UCSD-AML1 (cell line): ENCODE measurements at regions not wholly inside any gene's neighbourhood (a gene's known extent, or its start where the extent isn't known, plus 50 kb on each side); places are given as distances from the start of the nearest gene placed in this dataset.
"Not testable (repeated sequence)": the region's sequence is repeated elsewhere in the genome, so short reads cannot be mapped to it uniquely, and the experiment has no call there.

Experiments
- DNase-seq: peaks from one replicate; lab custom pipeline; 2025; ENCODE audit not compliant: unreplicated experiment; lab: John Stamatoyannopoulos, UW

DNA sequence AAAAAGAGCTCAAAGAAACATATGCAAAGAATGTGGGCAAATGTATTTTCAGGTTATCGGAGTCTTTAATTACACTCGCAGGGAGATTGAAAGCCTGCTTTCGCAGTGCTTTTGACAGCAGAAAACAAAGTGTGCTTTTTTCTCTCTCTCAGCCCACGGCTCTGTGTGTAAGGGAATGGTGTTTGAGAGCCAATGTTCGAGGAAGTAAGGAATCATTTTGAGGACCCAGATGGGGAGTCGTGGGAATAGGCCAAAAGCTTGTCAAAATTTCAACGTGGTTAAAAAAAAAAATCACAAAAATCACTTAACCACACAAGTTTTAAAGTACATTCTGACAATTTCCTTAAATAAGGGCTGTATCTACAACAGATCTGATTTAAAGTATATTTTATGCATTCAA lies 197.1 kb upstream of the IRS2 start:
- DNase-seq, result no peak

DNA sequence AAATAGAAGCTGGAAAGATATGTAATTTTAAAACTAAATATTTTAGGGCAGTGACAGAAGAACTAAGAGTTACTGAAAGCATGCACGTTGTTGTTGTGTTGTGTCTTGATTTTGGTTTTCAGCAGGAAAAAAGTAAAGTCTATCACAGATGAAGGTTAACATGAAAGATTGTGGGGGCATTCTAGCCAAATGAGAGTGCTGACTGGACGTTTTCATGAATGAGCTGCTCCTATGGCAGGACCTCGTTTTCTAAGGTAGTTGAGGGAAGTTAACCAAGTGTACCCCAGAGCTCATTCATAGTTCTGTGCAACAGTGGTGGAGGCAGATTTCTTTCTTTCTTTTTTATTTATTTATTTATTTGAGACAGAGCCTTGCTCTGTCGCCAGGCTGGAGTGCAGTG lies 194.6 kb upstream of the IRS2 start:
- no peak for DNase-seq

DNA sequence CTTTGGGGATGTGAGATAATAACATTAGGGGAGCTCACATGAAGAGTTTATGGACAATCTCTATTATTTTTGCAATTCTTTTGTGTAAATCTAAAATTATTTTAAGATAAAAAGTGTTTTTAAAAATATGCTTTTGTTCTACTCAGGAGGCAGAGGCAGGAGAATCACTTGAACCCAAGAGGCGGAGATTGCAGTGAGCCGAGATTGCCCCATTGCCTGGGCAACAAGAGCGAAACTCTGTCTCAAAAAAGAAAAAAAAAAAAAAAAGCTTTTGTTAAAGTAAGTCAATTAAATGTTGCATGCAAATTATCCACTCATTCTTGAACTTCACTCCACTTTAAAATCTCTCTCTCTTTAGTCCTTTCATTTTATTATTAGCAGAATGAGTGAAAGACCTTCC lies 193.3 kb upstream of the IRS2 start:
- DNase-seq, result not testable (repeated sequence)

DNA sequence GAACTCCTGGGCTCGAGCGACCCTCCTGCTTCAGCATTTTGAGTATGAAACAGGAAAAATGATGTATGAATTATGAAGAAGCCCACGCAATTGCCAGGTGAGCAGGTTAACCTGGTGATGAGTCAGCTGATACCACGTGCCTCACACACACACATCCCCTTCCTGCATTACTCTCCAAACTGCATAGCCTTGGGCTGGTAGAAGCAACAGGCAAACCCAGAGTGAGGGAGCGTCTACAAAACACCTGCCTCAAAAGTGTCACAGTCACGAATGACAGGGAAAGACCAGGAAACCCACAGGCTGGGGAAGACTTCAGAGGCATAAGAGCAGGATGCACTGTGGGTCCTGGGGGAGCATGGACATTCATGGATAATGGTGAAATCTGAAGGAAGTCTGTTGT lies 192.8 kb upstream of the IRS2 start:
- no peak for DNase-seq

DNA sequence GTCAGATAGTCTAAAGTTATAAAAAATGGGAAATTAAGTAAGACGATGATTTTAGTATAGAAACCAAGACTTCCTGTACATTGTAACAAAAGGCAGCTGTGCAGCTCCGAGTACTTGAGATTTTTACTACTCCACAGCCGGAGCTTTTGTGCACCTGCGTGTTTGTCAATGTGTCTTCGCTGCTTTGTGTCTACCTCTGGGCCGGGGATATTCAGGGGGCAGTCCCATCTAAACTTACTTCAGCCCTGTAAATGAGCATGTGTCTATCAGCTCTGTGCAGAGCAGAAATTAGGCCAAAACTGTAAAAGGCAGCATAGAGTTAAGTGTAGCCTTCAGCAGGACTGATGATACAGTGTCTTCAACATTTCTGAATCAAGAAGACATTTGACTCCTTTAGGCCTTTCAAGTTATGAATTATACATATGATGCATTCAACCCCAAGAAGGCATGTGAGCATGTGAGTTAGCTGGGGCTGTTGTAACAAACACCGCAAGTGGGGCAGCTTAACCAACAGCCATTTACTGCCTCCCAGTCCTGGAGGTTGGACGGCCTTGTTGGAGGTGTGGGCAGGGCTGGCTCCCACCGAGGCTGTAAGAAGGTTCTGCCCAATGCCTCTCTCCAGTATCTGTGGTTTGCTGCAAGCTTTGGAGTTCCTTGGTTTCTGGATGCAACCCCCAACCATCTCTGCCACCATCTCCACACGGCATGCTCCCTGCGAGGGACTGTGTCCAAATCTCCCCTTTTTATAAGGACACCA lies 191.0 kb upstream of the IRS2 start:
- DNase-seq, result no peak

- no peak for DNase-seq
These were observed 190.0 kb upstream of the IRS2 start for GRCh38 chr13:109976206-109976997.

- DNase-seq, result no peak
These were observed 188.0 kb upstream of the IRS2 start for GRCh38 chr13:109974354-109974753.

DNA sequence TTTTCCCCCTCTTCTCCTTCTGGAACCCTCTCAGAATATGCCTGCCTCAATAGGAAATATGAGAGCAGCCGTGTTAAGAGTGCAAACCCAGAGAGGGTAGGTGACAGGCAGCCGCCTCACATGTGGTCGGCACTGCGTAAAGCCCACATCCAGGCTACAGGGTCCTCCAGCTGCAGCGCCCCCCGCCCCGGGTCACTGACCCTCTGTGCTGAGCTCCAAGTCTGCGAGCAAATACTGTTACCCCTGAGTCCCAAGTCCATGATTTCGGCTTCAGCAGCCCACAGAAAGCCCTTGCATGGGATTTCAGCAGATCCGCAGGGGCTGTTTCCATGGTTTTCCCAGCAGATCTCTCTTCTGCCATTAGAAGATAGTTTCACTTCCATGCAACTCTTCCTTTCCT lies 186.9 kb upstream of the IRS2 start:
- DNase-seq, result no peak

DNA sequence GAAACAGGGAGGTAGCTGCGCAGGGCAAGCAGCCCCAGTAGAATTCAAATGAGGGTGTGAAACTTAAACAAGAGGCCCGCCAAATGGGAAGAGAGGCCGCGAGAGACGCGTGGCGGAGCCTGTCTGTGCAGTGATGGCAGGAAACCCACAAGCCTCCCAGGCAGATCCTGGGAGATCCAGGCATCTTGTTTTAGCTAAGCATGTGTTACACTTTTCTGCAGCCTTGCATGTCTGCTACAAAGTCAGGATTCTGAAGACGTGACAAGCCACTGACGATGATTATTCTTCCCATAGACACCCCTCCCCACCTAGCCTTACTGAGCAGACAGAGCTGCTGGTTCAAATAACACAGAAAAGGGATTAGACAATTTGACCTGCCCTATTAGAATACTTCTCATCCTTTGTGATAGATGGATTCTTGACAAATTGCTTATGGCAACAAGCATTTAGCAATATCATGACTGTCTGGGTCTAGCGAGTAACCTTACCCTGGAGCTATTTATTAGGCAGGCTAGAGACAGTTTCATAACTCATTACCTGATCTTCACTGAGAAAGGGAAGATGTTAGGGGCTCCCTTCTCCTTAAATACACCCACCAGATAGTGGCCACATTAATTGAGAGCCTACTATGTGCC lies 185.2 kb upstream of the IRS2 start:
- no peak for DNase-seq

- DNase-seq, result no peak
These were observed 184.6 kb upstream of the IRS2 start for GRCh38 chr13:109971006-109971405.

DNA sequence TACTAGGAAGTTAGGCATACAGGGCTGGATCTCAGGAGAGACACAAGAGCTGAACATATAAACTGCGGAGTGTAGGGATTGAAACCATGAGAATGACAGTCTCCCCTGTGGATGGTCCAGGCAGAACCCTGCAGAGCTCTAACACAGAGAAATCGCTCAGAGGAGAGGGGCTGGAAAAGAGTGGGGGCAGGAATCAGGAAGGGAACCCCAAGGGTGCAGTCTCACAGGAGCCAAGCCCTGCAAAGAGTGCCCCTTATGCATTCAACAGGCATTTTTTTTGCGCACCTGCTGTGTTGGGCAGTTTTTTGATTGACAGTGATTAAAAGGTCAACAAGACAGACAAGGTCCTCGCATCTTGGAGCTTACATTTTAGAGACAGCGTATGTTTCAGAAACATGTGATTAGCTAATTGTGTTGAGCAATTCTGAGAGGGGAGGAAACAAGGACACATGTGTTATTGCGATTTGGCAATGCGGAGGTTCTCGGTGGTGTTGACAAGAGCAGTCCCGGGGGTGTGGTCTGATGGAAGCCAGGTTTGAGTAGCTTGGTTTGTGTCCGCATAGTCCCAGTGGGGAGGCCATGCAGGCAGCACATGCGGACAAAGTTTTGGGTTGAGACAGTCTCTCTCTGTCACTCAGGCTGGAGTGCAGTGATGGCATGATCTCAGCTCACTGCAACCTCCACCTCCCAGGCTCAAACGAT lies 182.6 kb upstream of the IRS2 start:
- no peak for DNase-seq

GRCh38 chr13:109963960-109964563 lies 177.7 kb upstream of the IRS2 start:
- DNase-seq, result no peak

GRCh38 chr13:109963384-109963783 lies 177.0 kb upstream of the IRS2 start:
- no peak for DNase-seq

GRCh38 chr13:109959903-109960302 lies 173.5 kb upstream of the IRS2 start:
- no peak for DNase-seq

GRCh38 chr13:109957875-109958274 lies 171.5 kb upstream of the IRS2 start:
- no peak for DNase-seq

DNA sequence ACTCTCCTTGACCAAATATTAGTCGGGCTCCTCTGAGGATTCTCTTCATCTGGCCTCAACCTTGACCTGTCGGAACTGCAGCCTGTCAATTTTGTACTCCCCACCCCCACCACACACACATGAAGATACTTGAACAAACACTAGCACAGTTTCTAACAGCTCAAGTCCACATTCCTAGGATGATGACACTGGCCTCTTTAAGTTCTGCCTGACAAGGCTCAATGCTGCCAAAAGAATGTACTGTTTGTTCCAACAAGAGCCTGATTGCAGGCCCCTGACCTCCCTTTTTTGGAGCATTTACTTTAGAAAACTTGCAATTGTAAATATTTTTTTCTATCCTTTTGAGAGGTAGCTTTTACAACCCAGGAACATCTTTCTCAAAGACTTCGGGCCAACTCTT lies 169.2 kb upstream of the IRS2 start:
- DNase-seq, result no peak

DNA sequence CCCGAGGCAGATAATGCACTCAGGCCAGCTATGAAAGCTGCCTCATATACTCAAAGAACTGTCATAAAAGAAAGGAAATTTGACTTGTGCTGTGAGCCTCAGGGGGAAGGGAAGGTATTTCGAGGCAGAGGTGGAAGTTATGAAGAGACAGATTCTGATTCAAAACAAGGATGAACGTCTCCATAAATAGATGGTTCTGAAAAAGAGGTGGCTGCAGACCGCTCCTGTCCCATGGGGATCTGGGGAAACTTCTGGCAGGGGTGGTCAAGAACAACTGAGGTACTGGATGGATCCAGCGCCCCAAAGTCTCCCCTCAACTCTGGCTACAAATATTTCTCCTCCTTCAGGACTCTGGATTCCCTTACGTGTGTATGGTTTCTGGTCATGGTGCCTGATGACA lies 168.1 kb upstream of the IRS2 start:
- DNase-seq, result no peak

- DNase-seq, result no peak
These were observed 165.1 kb upstream of the IRS2 start for GRCh38 chr13:109951491-109951890.

DNA sequence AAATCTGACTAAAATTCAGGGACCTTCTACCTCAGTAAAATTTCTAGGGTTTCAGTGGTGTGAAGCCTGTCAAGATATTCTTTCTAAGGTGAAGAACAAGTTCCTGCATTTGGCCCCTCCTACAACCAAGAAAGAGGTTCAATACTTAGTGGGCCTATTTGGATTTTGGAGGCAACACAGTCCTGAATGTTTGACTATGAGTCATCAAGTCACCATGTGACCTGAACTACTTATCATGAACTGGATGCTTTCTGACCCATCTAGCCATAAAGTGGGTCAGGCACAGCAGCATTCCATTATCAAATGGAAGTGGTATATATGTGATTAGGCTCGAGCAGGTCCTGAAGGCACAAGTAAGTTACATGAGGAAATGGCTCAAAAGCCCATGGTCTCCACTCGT lies 163.0 kb upstream of the IRS2 start:
- DNase-seq, result no peak

DNA sequence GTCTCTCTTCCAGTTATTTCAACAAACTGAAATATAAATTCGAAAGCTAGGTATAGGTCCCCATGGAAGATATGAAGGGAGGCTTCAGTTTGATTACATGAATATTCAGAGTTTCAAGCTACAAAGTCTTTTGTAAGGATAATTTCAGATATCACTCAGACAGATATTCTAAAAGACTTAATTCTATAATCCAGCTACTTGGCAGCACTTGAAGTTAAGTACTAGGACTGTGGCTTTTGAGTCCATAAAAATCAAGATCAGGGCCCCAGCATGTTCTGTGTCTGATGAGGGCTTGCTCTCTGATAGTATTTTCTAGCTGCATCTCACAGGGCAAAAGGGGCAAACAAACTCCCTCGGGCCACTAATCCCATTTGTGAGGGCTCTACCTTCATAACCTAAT lies 160.6 kb upstream of the IRS2 start:
- no peak for DNase-seq
